Body of pancreas (tissue), 4 donors: ENCODE measurements at regions not wholly inside any gene's neighbourhood (a gene's known extent, or its start where the extent isn't known, plus 50 kb on each side); places are given as distances from the start of the nearest gene placed in this dataset.

Experiments
- CTCF ChIP-seq, 7 experiments: fragments of 450-650 bp in 4 of 7; fragments of 200-600 bp in 3 of 7; sonication (generic) in 3 of 7; IDR thresholded peaks; one replicate each; pipeline ENCODE4 v1.5.1; 2016 to 2019; ENCODE audit warnings: antibody characterized with exemption in 7 of 7
- POLR2A ChIP-seq, 3 donors: fragments of 450-650 bp; IDR thresholded peaks; one replicate each; pipeline ENCODE4 v1.6.1; 2016; ENCODE audit warnings: antibody characterized with exemption in 3 of 3, mild to moderate bottlenecking in 2 of 3

DNA sequence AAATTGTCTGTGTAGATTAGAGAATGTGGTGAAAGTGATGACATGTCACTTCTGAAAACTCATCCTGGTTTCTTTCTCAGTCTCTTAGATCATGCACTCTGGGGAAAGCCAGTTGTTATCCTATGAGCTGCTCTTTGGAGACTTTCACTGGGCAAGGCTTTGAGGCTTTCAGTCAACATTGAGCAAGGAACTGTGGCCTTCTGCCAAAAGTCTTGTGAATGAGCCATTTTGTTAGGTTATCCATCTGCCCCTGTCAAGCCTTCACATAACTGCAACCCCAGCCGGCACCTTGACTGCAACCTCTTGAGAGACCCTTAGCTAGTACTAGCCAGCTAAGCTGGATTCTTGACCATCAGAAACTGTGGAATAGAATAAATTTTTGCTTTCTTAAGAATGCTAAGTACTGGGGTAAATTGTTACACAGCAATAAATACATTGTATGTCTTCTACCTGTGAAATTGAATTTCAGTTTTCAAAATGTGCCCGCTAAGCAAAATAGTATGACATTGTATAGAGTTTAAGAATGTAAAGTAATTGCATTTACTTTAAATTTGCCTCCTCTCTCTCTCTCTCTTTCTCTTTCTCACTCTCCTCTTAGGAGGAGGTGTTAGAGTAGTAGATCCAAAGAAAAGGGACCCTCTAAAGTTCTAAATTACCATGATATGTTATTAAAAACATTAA, 1273.0 kb downstream of the RAPGEF2 start:
- TF ChIP-seq CTCF (IDR thresholded peaks at IDR 0.05) (no peak), POLR2A (IDR thresholded peaks at IDR 0.05) (no peak)
